DND-41 (cell line): ENCODE measurements at regions not wholly inside any gene's neighbourhood (a gene's known extent, or its start where the extent isn't known, plus 50 kb on each side); places are given as distances from the start of the nearest gene placed in this dataset.

Experiments used
- CTCF ChIP-seq: IDR thresholded peaks from 2 replicates; pipeline ENCODE4 v1.5.1; 2012; ENCODE audit warnings: borderline replicate concordance, low read length, moderate library complexity, mild to moderate bottlenecking; ENCODE audit not compliant: poor library complexity, severe bottlenecking; ENCODE audit errors: extremely low read depth
- EZH2 ChIP-seq: IDR thresholded peaks from 3 replicates; pipeline ENCODE4 v1.6.1; 2012; ENCODE audit warnings: borderline replicate concordance, low read depth, mild to moderate bottlenecking, moderate library complexity, low read length, inconsistent platforms; ENCODE audit not compliant: severe bottlenecking

GRCh38 chr4:59700651-59701050 is 1499.5 kb upstream of the ADGRL3 start:
- TF ChIP-seq CTCF: no peak
- no peak for TF ChIP-seq EZH2
